H1 (cell line): ENCODE measurements at regions not wholly inside any gene's neighbourhood (a gene's known extent, or its start where the extent isn't known, plus 50 kb on each side); places are given as distances from the start of the nearest gene placed in this dataset.

Experiments
- CTCF ChIA-PET: fragments of 300-600 bp; sonication (Branson Sonifier 250); formaldehyde crosslinking; loops from one replicate; lab custom pipeline; 2021; ENCODE audit not compliant: partially characterized antibody; lab: Charles Lee
- POLR2A ChIA-PET: fragments of 300-600 bp; sonication (Branson Sonifier 250); formaldehyde crosslinking; loops from one replicate; lab custom pipeline; 2021; ENCODE audit warnings: inconsistent platforms; ENCODE audit not compliant: partially characterized antibody; lab: Charles Lee
- DNase-seq, 2 experiments: peaks; one replicate each; pipeline versions ENCODE4 v3.0.0 to v3.0.0-alpha.2; 2010 to 2022; ENCODE audit warnings: low spot score in 2 of 2, low read depth in 1 of 2, mixed read lengths in 1 of 2
- FAIRE-seq: peaks from 2 replicates; lab custom pipeline; 2011; peaks lifted over from hg19 to GRCh38; lab: Jason Lieb, UNC
- H2AFZ ChIP-seq: 2 replicates; pipeline ENCODE4 v1.8.1; 2012; ENCODE audit warnings: low read length, inconsistent platforms
- H2AK5ac ChIP-seq: 2 replicates; pipeline ENCODE4 v1.6.1; 2013; ENCODE audit warnings: low read depth, low read length
- H2BK120ac ChIP-seq: replicated peaks from 2 replicates; pipeline ENCODE3; 2013; ENCODE audit warnings: low read depth, low read length, inconsistent platforms
- H2BK12ac ChIP-seq: 2 replicates; pipeline ENCODE4 v1.6.1; 2013; ENCODE audit warnings: low read depth, low read length
- H2BK15ac ChIP-seq: 2 replicates; pipeline ENCODE4 v1.6.1; 2013; ENCODE audit warnings: low read length
- H2BK20ac ChIP-seq: 2 replicates; pipeline ENCODE4 v1.6.1; 2013; ENCODE audit warnings: low read length
- H2BK5ac ChIP-seq: 2 replicates; pipeline ENCODE4 v1.6.1; 2013; ENCODE audit warnings: low read depth, low read length
- H3K14ac ChIP-seq: 2 replicates; pipeline ENCODE4 v1.6.1; 2013; ENCODE audit warnings: inconsistent platforms; ENCODE audit not compliant: insufficient read length
- H3K18ac ChIP-seq: 2 replicates; pipeline ENCODE4 v1.6.1; 2013; ENCODE audit warnings: low read length; ENCODE audit errors: extremely low read depth
- H3K23ac ChIP-seq: 2 replicates; pipeline ENCODE4 v1.6.1; 2013; ENCODE audit warnings: inconsistent platforms; ENCODE audit not compliant: insufficient read length
- H3K23me2 ChIP-seq: 2 replicates; pipeline ENCODE4 v1.6.1; 2013; ENCODE audit warnings: low read depth, low read length
- H3K27ac ChIP-seq: 2 replicates; pipeline ENCODE4 v1.6.1; 2011; ENCODE audit warnings: low read depth, low read length, inconsistent platforms
- H3K27me3 ChIP-seq, 4 experiments: replicated peaks in 1 of 4; 1 replicate in 1 of 4; 2 replicates in 3 of 4; pipeline versions ENCODE4 v1.6.1 to v1.8.1; 2011 to 2013; ENCODE audit warnings: low read length in 3 of 4, mild to moderate bottlenecking in 3 of 4, inconsistent platforms in 2 of 4, mixed read lengths in 2 of 4, moderate library complexity in 1 of 4; ENCODE audit not compliant: control insufficient read depth in 3 of 4, insufficient read depth in 3 of 4; ENCODE audit errors: extremely low read depth in 1 of 4
- H3K36me3 ChIP-seq, 4 experiments: 2 replicates each; pipeline versions ENCODE4 v1.6.1 to v1.8.1; 2011 to 2013; ENCODE audit warnings: mild to moderate bottlenecking in 4 of 4, low read length in 3 of 4, moderate library complexity in 2 of 4, control low read depth in 1 of 4, inconsistent platforms in 1 of 4; ENCODE audit not compliant: insufficient read depth in 4 of 4, control insufficient read depth in 2 of 4
- H3K4ac ChIP-seq: replicated peaks from 2 replicates; pipeline ENCODE3; 2013; ENCODE audit warnings: low read length, low read depth, mixed read lengths, inconsistent platforms; ENCODE audit not compliant: insufficient read length
- H3K4me1 ChIP-seq, 4 experiments: replicated peaks in 1 of 4; 1 replicate in 1 of 4; 2 replicates in 3 of 4; pipeline versions ENCODE4 v1.6.1 to v1.8.1; 2011 to 2013; ENCODE audit warnings: low read length in 3 of 4, inconsistent platforms in 2 of 4, mixed read lengths in 1 of 4; ENCODE audit not compliant: insufficient read depth in 4 of 4, control insufficient read depth in 3 of 4
- H3K4me2 ChIP-seq, 2 experiments: 2 replicates each; pipeline versions ENCODE4 v1.6.1 to v1.8.1; 2011 to 2013; ENCODE audit warnings: low read depth in 2 of 2, low read length in 2 of 2, control low read depth in 1 of 2, inconsistent platforms in 1 of 2, mild to moderate bottlenecking in 1 of 2; ENCODE audit not compliant: insufficient read depth in 1 of 2
- H3K4me3 ChIP-seq, 4 experiments: fragments of 200-600, 300-600 bp in 1 of 4; sonication (generic), shearing (Covaris generic), sonication (Bioruptor Twin) in 1 of 4; 2 replicates each; pipeline versions ENCODE4 v1.5.1 to v1.8.1; 2011 to 2016; ENCODE audit warnings: low read length in 4 of 4, low read depth in 3 of 4, control low read depth in 2 of 4, inconsistent platforms in 2 of 4, mild to moderate bottlenecking in 2 of 4, mixed read lengths in 1 of 4, moderate library complexity in 1 of 4; ENCODE audit not compliant: insufficient read depth in 2 of 4; ENCODE audit errors: extremely low read depth in 1 of 4
- H3K56ac ChIP-seq: replicated peaks from 2 replicates; pipeline ENCODE3; 2013; ENCODE audit warnings: low read depth, mild to moderate bottlenecking, mixed read lengths, low read length, inconsistent platforms; ENCODE audit not compliant: insufficient read length
- H3K79me1 ChIP-seq: 2 replicates; pipeline ENCODE4 v1.6.1; 2013; ENCODE audit warnings: low read depth, low read length, control low read depth
- H3K79me2 ChIP-seq, 2 experiments: 2 replicates each; pipeline versions ENCODE4 v1.6.1 to v1.8.1; 2012 to 2013; ENCODE audit warnings: low read length in 2 of 2, mild to moderate bottlenecking in 2 of 2, inconsistent platforms in 1 of 2; ENCODE audit not compliant: insufficient read depth in 2 of 2, control insufficient read depth in 1 of 2
- H3K9ac ChIP-seq, 4 experiments: replicated peaks in 1 of 4; 1 replicate in 1 of 4; 2 replicates in 3 of 4; pipeline versions ENCODE4 v1.6.1 to v1.8.1; 2011 to 2013; ENCODE audit warnings: low read depth in 3 of 4, low read length in 3 of 4, control low read depth in 2 of 4, mild to moderate bottlenecking in 2 of 4, moderate library complexity in 2 of 4, inconsistent platforms in 1 of 4; ENCODE audit errors: extremely low read depth in 1 of 4
- H3K9me3 ChIP-seq, 2 experiments: 2 replicates each; pipeline versions ENCODE4 v1.6.1 to v1.8.1; 2012 to 2013; ENCODE audit warnings: mild to moderate bottlenecking in 2 of 2, moderate library complexity in 2 of 2, control low read depth in 1 of 2, inconsistent platforms in 1 of 2, low read depth in 1 of 2, low read length in 1 of 2, mixed read lengths in 1 of 2; ENCODE audit not compliant: insufficient read depth in 2 of 2
- H4K20me1 ChIP-seq, 2 experiments: replicated peaks in 1 of 2; 2 replicates each; pipeline versions ENCODE3 to v1.8.1; 2011 to 2013; ENCODE audit warnings: inconsistent platforms in 2 of 2, low read length in 2 of 2, mild to moderate bottlenecking in 1 of 2; ENCODE audit not compliant: insufficient read depth in 2 of 2, control insufficient read depth in 1 of 2
- H4K5ac ChIP-seq: 2 replicates; pipeline ENCODE4 v1.6.1; 2013; ENCODE audit warnings: low read length, low read depth, mixed read lengths, inconsistent platforms; ENCODE audit not compliant: insufficient read length
- H4K8ac ChIP-seq: 2 replicates; pipeline ENCODE4 v1.8.0; 2013; ENCODE audit warnings: mild to moderate bottlenecking, moderate library complexity, low read length, inconsistent platforms; ENCODE audit not compliant: insufficient read depth; ENCODE audit errors: extremely low read depth
- H4K91ac ChIP-seq: replicated peaks from 2 replicates; pipeline ENCODE3; 2013; ENCODE audit warnings: low read length, mixed read lengths, inconsistent platforms; ENCODE audit not compliant: insufficient read length
- CHD1 ChIP-seq: IDR thresholded peaks from 2 replicates; pipeline ENCODE4 v1.6.1; 2012; ENCODE audit warnings: low read depth, low read length, improper control_type of control experiment
- KDM4A ChIP-seq: IDR thresholded peaks from one replicate; pipeline ENCODE4 v1.7.1; 2012; ENCODE audit warnings: low read depth, mild to moderate bottlenecking, moderate library complexity, low read length, inconsistent platforms; ENCODE audit not compliant: severe bottlenecking
- WGBS, 2 experiments: shearing (Covaris generic) in 1 of 2; methylation state at CpG; one replicate each; pipeline versions ENCODE4 v1.1.6 to v1.1.7; 2013 to 2015; ENCODE audit warnings: low lambda C conversion rate in 2 of 2, mixed read lengths in 2 of 2, inconsistent platforms in 1 of 2, low coverage in 1 of 2, missing lambda C conversion rate in 1 of 2; ENCODE audit not compliant: insufficient replicate concordance in 2 of 2, insufficient coverage in 1 of 2, insufficient read length in 1 of 2; ENCODE audit errors: extremely low coverage in 1 of 2, missing lambda C conversion rate in 1 of 2; 5-methylcytosine and 5-hydroxymethylcytosine counted together

- Histone ChIP-seq H3K4me3 (no peak overlapping the region), H2BK120ac (no peak overlapping the region), H3K79me2 (no peaks in the 10 kb centered on the region), H3K23ac (no peak overlapping the region), H2AK5ac (no peak overlapping the region), H3K27me3 (no peaks in the 10 kb centered on the region), H2BK15ac (no peak overlapping the region), H3K23me2 (no peaks in the 10 kb centered on the region), H3K36me3 (no peaks in the 10 kb centered on the region), H3K56ac (no peak overlapping the region), H4K91ac (no peak overlapping the region), H2AFZ (no peak overlapping the region), H3K4ac (no peak overlapping the region), H3K18ac (no peak overlapping the region), H3K9ac (no peak overlapping the region), H3K4me2 (no peak overlapping the region), H4K5ac (no peak overlapping the region), H3K79me1 (no peaks in the 10 kb centered on the region), H4K8ac (no peak overlapping the region), H3K27ac (no peak overlapping the region), H3K4me1 (peaks cover 0 to 4% (median 1%) of the 10 kb centered on the region in 4 experiments; a peak in 2 of 7 replicates), H4K20me1 (no peaks in the 10 kb centered on the region), H3K9me3 (no peaks in the 10 kb centered on the region), H2BK5ac (no peak overlapping the region), H3K14ac (no peak overlapping the region), H2BK20ac (no peak overlapping the region), H2BK12ac (no peak overlapping the region)
- no peak for DNase-seq
- POLR2A ChIA-PET = no interaction called here
- FAIRE-seq = no peak
- CTCF ChIA-PET = interaction anchor here (1.0 to 1.8 kb wide), 2 partner anchors 9 to 166 kb away, joined by 3 to 5 read pairs; no protein-coding TSS in a partner anchor
- WGBS, 2 experiments = 91% methylated on average over 5 of the region's 6 CpGs; no CpG with 5 or more reads in 1 of the 2 experiments
- TF ChIP-seq KDM4A = no peak
- no peak for TF ChIP-seq CHD1
Observed at GRCh38 chr14:76639606-76640229, 121.5 kb upstream of the VASH1 start.
